ENCODE measurements at regions not wholly inside any gene's neighbourhood (a gene's known extent, or its start where the extent isn't known, plus 50 kb on each side); places are given as distances from the start of the nearest gene placed in this dataset.

GRCh38 chr11:109037856-109038780 lies 373.2 kb downstream of the DDX10 start:
- TF ChIP-seq CTCF (IDR thresholded peaks at IDR 0.05; ENCODE audit: borderline replicate concordance, extremely low read depth, low read length, poor library complexity, severe bottlenecking) (no peak), EZH2 (IDR thresholded peaks at IDR 0.05; ENCODE audit: borderline replicate concordance, low read depth, low read length, severe bottlenecking) (no peak)
